NCI-H1105 (cell line): ENCODE measurements at regions not wholly inside any gene's neighbourhood (a gene's known extent, or its start where the extent isn't known, plus 50 kb on each side); places are given as distances from the start of the nearest gene placed in this dataset.
"Not testable (repeated sequence)": the region's sequence is repeated elsewhere in the genome, so short reads cannot be mapped to it uniquely, and the experiment has no call there.

Experiments
- DNase-seq: peaks from one replicate; lab custom pipeline; 2025; lab: John Stamatoyannopoulos, UW

DNA sequence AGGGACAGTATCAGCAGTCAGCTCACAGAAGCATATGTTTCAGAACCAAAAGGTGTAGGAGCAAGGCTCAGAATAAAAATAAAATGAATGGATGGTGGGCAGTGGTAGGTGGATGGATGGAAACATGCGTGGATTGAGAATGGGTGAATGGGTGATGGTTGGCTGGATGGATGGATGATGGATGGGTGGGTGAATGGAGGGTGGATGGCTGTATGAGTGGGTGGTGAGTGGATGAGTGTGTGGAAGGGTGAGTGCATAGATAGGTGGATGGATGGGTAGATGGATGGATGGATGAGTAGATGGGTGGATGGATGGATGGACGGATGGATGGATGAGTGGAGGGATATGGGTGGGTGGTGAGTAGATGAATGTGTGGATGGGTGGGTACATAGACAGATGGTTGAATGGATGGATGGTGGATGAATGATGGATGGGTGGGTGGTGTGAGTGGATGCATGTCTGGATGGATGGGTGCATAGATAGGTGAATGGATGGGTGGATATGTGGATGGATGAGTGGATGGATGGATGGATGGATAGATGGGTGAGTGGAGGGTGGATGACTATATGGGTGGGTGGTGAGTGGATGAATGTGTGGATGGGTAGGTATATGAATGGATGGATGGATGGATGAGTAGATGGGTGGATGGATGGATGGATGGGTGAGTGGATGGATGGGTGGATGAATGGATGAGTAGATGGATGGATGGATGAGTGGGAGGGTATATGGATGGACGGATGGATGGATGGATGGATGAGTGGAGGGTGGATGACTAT lies 164.2 kb downstream of the C9orf50 start:
- no peak for DNase-seq

- no peak for DNase-seq
Measured at GRCh38 chr9:129455151-129455995, 165.5 kb downstream of the C9orf50 start.

GRCh38 chr9:129454467-129455067 lies 166.3 kb downstream of the C9orf50 start:
- no peak for DNase-seq

DNA sequence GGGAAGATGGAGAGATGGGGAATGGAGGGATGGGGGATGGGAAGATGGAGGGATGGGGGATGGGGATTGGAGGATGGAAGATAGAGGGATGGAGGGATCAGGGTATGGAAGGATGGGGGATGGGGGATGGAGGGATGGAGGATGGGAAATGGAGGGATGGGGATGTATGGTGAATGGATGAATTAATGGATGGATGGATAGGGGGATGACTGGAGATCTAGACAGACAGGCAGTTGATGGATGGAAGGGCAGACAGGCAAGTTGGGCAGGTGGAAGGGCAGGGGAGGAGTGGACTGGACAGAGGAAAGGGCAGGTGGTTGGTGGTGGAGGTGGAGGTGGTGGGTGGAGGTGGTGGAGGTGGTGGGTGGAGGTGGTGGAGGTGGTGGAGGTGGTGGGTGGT lies 167.2 kb downstream of the C9orf50 start:
- DNase-seq: no peak

DNA sequence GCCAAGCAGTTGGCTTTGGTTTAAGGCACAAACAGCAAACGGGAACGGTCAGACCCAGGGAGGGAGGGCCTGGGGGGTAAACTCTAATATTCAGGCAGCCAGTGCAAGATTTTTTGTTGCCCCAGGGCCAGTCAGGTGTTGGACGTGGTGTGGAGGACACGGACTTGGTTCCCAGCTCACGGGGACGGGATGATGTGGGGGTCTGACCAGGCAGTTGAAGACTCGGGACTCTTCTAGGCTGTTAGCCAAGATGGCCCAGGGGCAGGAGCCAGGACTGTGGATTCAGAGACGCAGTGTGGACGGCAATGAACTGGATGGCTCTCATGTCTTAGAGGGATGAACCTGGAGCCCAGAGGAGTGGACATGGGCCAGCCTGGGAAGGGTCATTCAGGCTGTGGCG lies 169.2 kb downstream of the C9orf50 start:
- DNase-seq: no peak

GRCh38 chr9:129451089-129451656 lies 169.7 kb downstream of the C9orf50 start:
- no peak for DNase-seq

GRCh38 chr9:129449066-129449465 lies 171.8 kb downstream of the C9orf50 start:
- no peak for DNase-seq

DNA sequence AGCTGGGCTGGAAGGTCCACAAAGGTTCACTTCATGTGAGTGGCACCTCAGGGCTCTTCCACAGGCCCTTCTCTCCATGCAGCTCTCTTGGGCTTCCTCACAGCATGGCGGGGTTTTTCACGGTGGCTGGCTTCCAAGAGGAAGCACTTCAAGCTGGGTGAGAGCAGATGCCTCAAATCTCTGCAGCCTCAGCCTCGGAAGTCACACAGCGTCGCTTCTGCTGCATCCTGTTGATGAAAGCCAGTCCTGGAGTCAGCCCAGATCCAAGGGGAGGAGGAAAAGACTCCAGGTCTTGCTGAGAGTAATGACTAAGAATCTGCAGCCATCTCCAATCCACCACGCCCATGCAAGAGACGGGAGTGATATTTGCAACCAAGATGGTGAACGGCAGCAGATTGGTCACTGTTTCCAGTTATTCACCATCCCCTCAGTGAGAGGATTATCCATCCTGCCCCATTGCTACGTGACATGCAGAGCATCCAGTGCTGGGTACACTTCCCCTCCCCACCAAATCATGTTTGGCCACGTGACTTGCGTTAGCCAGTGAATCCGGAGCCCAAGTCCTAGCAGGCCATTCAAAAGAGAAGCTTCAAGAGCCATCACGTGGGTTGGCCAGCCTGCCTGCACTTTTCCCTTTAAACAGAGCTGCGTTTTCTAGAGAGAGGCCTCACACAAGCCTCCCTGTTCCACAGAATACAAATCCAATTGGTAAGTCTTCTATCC lies 173.9 kb downstream of the C9orf50 start:
- no peak for DNase-seq

DNA sequence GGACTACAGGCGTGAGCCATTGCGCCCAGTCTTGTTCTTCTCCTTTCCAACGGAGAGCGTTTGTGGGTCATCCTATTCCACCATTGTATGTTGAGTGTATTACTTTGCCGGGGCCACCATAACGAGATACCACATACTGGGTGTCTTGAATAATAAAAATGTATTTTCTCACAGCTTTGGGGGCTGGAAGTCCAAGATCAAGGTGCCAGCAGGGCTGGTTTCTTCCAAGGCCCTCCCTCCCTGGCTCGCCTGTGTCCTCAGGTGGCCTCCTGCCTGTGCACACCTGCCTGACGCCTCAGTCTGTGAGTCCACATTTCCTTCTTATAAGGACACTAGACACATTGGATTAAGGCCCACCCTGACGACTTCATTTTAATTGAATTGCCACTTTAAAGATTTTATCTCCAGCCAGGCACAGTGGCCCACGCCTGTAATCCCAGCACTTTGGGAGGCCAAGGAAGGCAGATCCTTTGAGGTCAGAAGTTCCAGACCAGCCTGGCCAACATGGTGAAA lies 175.1 kb downstream of the C9orf50 start:
- DNase-seq: no peak

DNA sequence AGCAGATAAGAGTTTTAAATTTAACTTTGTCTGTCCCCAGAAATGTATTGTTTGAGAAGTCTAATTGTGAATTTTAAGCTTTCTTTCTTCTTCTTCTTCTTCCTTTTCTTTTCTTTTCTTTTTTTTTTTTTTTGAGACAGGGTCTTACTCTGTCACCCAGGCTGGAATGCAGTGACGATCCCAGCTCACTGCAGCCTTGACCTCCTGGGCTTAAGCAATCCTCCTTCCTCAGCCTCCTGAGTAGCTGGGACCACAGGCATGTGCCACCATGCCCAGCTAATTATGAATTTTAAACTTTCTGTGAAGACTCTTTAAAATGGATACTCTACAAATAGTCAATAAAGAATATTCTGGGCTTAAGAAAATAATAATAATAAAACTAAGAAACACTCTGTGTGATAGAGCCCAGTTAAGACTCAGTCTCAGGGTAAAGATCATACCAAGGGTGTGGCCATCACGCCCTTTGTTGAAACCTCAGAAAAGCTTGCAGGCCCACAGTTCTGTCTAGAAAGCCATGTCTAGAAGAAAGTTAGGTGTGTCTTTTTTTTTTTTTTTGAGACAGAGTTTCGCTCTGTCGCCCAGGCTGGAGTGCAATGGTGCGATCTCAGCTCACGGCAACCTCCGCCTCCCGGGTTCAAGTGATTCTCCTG lies 177.3 kb downstream of the C9orf50 start:
- not testable (repeated sequence) for DNase-seq

GRCh38 chr9:129442803-129443511 lies 177.9 kb downstream of the C9orf50 start:
- no peak for DNase-seq

- DNase-seq: no peak
Measured at GRCh38 chr9:129441852-129442251, 179.0 kb downstream of the C9orf50 start.

- DNase-seq: no peak
Measured at GRCh38 chr9:129440435-129441186, 180.3 kb downstream of the C9orf50 start.

DNA sequence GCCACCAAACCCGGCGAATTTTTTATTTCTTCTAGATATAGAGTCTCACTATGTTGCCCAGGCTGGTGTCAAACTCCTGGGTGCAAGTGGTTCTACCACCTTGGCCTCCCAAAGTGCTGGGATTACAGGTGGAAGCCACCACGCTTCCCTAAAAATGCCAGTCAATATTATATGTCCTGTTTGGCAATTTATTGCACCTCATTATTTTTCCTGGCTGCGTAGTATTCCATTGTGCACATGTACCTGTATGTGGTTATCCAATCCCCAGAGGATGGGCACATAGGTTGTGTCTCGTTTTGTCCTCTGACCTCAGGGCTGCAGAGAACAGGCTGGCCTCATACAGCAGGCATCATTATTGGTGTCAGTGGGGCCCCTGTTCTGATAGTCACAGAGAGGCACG lies 181.7 kb downstream of the C9orf50 start:
- no peak for DNase-seq

GRCh38 chr9:129437626-129438323 lies 183.1 kb downstream of the C9orf50 start:
- no peak for DNase-seq

- peak; percentile 35 for DNase-seq
Measured at GRCh38 chr9:129436751-129437625, 183.9 kb downstream of the C9orf50 start.

- no peak for DNase-seq
Measured at GRCh38 chr9:129435988-129436717, 184.7 kb downstream of the C9orf50 start.
